GM10248 (cell line): ENCODE measurements at regions not wholly inside any gene's neighbourhood (a gene's known extent, or its start where the extent isn't known, plus 50 kb on each side); places are given as distances from the start of the nearest gene placed in this dataset.

Experiments used
- CTCF ChIA-PET: fragments of 300-600 bp; sonication (Branson Sonifier 250); formaldehyde crosslinking; extraction: SDS; loops from one replicate; lab custom pipeline; 2021; ENCODE audit warnings: antibody characterized with exemption; lab: Yijun Ruan, JAX
- POLR2A ChIA-PET: fragments of 350-650 bp; sonication (Branson Sonifier 250); formaldehyde crosslinking; extraction: SDS; loops from one replicate; lab custom pipeline; 2020; ENCODE audit warnings: antibody characterized with exemption; lab: Yijun Ruan, JAX
- DNase-seq: peaks from one replicate; pipeline ENCODE4 v3.0.0; 2012; ENCODE audit errors: extremely low spot score
- TF ChIP-seq, protein P1 (sequence below): IDR thresholded peaks from 2 replicates; pipeline ENCODE4 v1.5.1; 2012; ENCODE audit warnings: mild to moderate bottlenecking, low read depth; ENCODE audit errors: extremely low read depth, missing control alignments, control extremely low read depth

DNA sequence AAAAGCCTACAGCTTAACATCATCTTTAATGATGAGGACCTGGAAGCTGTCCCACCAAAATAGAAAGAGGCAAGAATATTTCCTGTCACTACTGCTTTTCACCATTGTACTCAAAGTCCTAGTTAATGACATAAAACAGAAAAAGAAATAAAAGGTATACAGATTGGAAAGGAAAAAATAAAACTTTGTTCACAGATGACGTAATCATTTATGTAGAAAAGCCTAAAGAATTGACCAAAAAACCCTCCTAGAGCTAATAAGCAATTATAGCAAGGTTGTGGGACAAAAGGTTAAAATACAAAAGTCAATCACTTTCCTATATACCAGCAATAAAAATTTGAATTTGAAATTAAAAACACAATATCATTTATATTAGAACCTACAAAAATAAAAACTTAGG, 97.2 kb upstream of the MDGA2 start:
- CTCF ChIA-PET = no interaction called here
- POLR2A ChIA-PET = no interaction called here

DNA sequence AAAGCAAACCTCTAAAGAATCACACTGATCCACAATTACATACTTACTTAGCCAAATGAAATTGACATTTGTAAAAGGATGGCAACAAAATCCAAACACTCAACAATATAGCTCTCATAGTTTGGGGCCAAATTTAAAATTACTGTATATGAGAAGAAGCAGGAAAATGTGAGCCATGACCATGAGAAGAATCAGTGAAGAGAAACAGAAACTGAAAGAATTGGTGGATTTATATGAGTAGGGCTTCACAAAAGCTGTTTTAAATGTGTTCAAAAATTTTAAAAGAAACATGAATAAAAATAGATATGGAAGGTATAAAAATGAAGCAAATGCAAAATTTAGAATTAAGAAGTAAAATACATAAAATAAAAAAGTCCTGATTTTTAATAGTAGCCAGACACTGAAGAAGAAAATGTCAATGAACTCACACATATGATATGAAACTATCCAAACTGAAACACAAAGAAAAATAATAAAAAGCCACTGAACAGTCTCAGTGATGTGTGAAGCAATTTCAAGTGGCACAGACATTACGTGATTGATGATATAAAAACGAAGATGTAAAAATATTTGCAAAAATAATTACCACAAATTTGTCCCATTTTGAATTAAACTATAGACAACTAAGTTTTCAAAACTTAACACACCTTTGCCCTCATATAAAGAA, 87.9 kb upstream of the MDGA2 start:
- POLR2A ChIA-PET = no interaction called here
- no peak for DNase-seq
- TF ChIP-seq, protein P1, sequence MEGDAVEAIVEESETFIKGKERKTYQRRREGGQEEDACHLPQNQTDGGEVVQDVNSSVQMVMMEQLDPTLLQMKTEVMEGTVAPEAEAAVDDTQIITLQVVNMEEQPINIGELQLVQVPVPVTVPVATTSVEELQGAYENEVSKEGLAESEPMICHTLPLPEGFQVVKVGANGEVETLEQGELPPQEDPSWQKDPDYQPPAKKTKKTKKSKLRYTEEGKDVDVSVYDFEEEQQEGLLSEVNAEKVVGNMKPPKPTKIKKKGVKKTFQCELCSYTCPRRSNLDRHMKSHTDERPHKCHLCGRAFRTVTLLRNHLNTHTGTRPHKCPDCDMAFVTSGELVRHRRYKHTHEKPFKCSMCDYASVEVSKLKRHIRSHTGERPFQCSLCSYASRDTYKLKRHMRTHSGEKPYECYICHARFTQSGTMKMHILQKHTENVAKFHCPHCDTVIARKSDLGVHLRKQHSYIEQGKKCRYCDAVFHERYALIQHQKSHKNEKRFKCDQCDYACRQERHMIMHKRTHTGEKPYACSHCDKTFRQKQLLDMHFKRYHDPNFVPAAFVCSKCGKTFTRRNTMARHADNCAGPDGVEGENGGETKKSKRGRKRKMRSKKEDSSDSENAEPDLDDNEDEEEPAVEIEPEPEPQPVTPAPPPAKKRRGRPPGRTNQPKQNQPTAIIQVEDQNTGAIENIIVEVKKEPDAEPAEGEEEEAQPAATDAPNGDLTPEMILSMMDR = no peak
- CTCF ChIA-PET = interaction anchor here (1.3 kb wide), 1 partner anchor 16 kb away, joined by 3 read pairs; no protein-coding TSS in a partner anchor

More for the DNA sequence above, 97.2 kb upstream of the MDGA2 start:
- DNase-seq = no peak
- TF ChIP-seq, protein P1 = no peak

DNA sequence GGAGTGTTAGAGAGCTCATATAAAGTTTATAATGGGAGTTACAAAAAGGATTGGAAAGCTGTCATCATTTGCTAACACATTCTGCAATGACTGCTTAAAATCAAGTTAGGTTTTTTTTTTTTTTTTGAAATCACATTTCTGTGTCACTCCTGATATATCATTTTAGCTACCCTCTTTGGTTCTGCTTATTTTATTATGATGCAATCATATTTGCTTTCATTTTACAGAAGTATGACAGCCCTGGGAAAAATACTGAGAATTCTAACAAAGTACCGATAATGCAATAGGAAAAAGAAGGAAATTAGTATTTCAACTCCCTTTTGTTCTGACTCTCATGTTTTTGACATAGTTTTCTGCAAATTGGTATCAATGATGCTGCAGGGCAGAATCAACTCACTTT, 71.6 kb upstream of the MDGA2 start:
- ChIA-PET POLR2A (no interaction called here), CTCF (interaction anchor here (1.2 kb wide), 1 partner anchor 20 kb away, joined by 3 read pairs; no protein-coding TSS in a partner anchor)
- TF ChIP-seq, protein P1 = no peak
- no peak for DNase-seq

DNA sequence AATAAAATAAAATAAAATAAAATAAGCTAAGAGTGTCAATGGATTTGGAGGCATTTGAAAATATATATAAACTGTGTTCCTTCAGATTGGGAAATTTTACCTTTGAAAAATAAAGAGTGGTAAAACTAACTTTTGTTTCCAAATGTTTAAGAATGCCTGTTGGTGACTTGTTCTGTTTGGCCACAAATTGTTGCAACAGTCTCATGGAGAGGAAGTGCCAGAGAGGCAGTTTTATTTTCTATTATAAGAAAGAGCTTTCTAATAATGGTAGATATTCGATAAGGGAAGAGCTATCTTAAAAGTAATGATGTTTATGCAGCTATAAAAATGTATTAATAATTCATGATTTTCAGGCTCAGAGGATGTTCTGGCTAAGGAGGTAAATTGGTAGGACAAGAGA, 68.8 kb upstream of the MDGA2 start:
- DNase-seq = no peak
- CTCF ChIA-PET = interaction anchor here (1.0 kb wide), 1 partner anchor 16 kb away, joined by 3 read pairs; no protein-coding TSS in a partner anchor
- TF ChIP-seq, protein P1 = no peak
- POLR2A ChIA-PET = no interaction called here

DNA sequence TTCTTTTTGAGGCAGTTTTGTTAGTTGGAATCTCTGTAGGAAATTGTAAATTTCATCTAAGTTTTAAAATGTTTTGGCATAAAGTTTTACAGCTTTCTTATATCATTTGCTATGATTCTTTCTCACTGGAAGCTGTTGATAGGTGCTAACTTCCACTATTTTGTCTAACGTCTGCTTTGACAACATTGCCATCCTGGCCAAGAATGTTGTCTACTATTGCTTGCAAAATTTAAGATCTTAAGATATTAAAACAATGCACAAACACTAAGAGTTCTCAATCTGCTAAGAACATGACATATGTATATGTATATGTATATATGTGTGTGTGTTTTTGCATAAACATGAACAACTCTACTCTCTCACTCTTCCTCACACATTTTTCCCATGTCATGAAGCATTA, 64.1 kb upstream of the MDGA2 start:
- no peak for DNase-seq
- TF ChIP-seq, protein P1 = no peak
- ChIA-PET POLR2A (no interaction called here), CTCF (no interaction called here)

DNA sequence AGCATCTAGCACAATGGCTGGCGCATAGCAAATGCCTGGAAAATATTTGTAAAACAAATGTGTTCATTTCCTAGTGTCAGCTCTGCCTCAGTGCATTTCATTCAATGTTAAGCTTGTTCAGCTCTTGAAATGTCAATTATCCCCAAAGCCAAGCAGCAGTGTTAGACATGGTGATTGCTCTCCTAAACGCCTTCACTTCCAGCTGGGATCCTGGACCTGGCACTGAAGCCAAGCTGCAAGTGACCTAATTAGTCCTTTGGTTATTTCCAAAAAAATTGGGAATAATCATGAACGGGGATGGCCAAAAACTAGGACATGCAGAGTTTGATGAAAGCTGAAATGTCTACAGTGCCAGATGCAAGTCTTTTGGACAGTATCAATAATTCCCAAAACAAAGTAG, 54.9 kb upstream of the MDGA2 start:
- ChIA-PET CTCF (no interaction called here), POLR2A (no interaction called here)
- TF ChIP-seq, protein P1 = no peak
- DNase-seq = no peak
